GM18861 (cell line): ENCODE measurements at regions not wholly inside any gene's neighbourhood (a gene's known extent, or its start where the extent isn't known, plus 50 kb on each side); places are given as distances from the start of the nearest gene placed in this dataset.
"Not testable (repeated sequence)": the region's sequence is repeated elsewhere in the genome, so short reads cannot be mapped to it uniquely, and the experiment has no call there.

Source experiments
- ATAC-seq: cut with Tn5 transposase; IDR thresholded peaks from one replicate; pipeline ENCODE4 v1.9.1; 2021; ENCODE audit not compliant: unreplicated experiment

DNA sequence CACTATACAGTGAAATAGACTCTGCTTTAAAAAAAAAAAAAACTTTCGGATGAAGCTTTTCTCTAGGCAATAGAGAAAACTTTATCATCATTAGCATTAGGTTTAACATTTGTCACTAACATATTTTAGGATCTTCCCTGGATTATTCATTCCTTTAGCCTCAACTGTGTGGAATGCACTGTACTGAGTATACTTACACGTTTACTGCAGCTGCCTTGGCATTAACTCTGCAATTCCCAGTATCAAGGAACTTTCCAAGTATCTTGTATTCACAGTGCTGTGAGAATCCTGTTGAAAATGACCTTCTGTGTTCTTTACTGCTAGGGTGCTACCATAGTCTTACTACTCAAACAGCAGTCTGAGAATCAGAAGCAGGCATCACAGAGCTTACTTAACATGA is 328.2 kb upstream of the COL3A1 start:
- no peak for ATAC-seq

DNA sequence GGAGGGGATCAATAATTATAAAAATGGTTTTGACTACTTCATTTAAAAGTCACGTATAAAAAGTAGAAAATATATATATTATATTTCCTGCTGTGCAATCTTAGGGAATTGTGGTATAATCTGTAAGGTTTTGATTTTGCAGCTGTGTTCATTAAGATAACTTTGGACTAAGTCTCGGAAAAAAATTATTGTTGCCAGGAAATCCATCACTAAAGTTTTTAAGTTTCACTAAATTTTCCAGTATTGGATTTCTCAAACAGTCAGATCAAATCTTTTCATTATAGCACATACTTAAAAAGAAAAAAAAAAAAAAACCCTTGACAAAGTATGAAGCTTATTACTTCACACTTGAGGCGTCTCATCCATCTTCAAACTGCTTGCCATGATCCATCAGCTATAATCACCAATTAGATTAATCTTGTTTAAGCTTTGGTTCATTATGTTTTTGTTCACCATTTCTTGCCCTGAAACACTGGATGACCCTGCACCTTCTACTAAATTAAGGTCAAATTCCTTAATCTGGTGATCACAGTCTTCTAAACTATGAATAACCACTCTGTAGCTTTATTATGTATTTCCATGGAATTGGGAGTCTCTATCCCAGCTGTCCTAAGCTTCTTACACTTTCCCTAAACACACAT is 326.6 kb upstream of the COL3A1 start:
- ATAC-seq = no peak

DNA sequence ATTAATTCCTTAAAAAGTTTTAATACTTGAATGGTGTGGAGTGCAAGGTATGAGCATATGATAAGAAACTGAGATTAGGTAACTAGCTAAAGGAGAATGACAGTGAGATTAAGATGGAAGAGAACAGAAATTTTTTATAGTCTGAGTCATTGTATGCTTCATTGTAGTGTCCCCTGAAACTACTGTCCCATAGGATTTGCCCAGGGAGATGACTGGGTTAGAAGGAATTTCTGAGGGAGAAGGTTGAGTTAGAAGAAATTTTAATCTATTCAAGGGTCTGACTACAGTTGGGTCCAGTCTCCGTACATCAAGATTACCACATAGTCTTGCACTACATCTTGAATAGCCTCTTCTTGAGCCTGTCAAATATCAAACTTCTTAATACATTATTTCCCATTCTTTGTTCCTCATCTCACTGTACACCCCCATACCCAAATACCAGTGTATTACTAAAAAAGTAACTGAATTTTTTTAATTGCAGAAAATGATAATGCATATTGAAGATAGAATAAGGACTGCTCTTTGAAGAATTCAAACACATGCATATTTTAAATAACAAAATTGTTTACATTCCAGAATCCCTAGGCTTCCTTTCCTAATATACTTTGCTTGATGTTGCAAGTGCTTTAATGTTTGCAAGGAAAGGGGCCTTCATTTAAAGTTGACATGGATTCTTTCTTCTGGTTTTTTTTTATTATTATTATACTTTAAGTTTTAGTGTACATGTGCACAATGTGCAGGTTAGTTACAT is 314.3 kb upstream of the COL3A1 start:
- no peak for ATAC-seq

DNA sequence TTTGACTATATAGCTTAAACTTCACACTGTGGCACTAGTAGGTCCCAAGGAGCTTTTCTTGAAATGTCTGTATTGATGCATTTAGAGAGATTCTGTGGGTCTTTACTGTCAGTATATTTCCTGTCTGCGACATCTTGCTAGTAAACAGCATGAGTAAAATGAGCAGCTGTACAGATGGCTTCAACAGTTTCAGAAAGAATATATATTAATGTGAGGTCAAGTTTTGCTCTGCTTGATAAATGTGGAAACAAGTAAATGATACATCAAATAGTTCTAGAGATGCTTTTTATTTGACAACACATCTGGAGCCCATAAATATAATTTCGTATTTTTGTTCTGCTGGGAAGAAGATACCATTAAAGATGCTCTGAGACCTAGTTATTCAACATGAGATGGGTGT is 310.9 kb upstream of the COL3A1 start:
- ATAC-seq = no peak

DNA sequence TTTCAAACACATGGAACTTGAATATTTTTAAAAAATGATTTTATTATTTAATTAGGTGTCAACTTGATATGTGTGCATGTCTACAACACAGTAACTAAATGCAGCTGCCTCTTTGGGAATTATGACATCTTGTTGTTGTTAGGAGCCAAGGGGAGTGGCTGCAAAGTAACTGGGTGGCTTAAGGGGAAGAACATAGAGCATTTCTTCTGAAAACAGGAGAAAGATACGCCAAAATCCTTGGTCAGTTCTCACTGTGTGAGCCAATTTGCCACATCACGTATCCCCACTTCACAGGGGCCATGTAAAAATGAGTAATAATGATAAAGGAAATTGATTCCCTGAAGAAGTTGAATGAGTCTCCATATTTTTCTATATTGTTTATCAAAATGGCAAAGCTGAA is 309.8 kb upstream of the COL3A1 start:
- no peak for ATAC-seq

DNA sequence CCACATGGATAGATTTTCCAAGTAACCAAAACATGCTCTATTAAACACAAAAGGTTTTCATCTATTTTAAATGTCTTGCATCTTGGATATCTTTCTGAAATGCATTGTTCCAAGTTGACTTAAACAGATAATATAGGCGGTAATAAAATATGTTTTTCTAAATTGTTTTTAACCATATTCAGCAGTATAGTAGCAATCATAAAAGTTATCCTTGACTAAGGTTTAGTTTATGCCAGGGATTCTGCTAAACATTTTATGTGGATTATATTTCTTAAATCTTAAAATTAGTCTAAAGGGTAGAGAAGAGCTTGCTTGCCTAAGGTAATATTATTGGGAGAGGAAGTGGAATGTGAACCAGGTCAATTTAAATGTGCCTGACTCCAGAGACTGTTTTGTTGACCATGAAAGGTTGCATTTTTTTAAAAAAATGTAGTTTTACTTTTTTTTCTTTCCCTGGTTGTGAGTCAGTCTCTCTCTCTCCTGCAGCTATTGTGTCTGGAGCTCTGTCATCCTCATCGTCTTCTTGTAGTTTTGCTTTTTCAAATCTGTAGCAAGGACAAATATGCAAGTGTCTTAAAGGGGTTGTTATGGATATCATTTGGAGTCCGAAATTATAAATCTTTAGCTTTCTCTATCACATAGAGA is 309.1 kb upstream of the COL3A1 start:
- ATAC-seq = no peak

DNA sequence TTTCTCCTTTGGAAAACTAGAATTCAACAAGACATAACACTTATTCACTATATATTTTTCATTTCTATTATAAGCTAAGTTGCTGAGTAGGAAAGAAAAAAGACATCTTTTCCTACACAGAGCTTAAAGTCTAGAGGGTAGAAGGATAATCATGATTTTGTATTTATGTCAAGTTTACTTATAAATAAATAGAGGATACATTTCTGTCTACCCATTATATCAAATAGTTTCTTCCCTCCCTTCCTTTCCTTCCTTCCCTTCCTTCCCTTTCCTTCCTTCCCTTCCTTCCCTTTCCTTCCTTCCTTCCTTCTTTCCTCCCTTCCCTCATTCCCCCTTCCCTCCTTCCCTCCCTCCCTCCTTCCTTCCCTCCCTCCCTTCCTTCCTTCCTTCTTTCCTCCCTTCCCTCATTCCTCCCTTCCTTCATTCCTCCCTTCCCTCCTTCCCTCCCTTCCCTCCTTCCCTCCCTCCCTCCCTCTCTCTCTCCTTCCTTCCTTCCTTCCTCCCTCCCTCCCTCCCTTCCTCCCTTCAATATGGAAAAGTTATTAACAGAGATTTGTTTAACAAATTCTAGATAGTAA is 308.4 kb upstream of the COL3A1 start:
- no peak for ATAC-seq

DNA sequence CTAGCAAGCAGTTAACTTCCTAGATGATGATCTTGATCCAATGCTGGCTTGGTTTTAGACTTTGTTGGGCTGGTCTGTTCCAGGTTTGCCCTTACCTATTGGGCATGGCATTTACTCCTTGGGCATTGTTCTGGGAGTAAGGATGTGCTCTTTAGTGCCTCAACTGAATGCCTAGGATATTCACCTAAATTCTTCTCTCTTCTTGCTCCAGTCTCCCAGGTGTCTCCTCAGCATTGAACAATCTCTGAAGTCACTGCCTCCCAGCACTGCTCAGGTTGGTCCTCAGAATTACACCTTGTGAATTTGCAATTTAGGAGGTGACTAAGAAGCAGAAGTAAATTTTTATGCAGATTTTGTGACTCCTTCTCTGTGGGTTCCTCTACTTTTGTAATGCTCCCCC is 307.7 kb upstream of the COL3A1 start:
- no peak for ATAC-seq

DNA sequence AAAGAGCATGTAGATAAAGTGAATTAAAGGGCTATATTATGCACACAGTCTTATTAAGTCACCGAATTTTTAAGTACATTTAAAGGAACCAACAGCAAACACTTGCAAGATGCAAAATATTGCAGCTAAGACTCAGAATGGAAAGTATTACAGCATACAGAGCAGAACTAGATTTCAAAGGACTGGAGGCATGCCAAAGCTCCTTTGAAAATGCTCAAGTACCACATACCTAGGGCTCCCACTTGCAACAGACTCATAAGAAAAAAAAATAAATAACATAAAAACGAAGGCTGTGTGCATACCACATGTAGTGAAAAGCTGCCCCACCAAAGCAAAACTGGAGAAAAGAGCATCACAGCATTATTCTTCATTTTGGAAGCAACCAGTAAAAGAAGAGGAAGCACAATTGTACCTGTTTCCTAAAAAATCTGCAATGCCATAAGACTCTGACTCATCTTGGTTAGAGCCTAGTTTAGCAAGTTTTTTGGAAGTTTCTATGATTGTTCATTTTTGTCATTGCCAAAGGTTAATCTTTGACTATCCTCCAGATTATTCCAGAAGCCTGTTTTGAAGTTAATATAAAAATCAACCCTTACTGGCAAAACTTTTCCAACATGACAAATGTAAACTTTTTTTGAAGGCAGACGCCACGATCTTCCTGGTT is 306.0 kb upstream of the COL3A1 start:
- no peak for ATAC-seq

DNA sequence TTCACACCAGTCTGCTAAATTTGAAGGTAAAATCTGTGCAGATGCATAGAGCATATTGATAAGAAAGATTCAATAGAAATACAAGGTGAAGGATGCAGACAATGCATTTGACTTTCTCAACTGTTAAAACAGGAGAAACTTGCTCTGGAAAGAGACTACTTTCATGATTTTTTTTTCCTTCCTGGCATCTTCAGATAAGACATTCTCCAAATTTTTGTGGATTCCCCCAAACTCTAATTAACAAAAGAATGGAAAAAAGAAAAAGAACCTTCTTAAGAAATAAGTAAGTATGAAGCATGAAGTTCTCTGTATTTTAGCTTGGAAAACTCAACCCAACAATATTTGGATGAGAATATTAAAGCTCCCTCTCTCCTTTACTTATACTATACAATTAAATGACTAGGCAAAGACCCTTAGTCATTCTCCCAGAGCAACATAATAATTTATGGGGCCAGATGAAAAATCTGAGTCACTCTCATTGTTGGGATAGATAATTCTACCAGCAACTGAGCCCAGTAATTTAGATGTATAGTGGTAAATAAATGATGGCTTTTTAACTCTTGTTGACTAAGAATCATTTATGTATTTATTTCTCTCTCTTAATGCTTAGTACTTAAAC is 298.7 kb upstream of the COL3A1 start:
- ATAC-seq = no peak

DNA sequence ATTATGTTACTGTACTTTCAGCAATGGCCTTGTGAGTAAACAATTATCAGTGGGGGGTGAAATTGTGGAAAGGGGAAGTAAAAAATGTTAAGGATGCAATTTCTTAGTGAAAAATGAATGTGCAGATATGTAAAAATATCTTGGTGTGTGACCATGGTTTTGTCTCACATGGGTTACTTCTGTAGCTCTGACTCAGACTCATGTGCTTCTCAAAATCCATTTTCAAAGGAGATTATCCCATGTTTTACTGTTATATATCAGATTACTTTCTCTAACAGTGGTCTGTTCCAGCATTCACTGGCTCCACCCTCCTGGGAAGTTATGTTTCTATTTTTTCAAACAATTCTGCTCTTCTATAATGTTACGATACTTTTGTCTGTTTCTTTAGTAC is 298.2 kb upstream of the COL3A1 start:
- no peak for ATAC-seq

DNA sequence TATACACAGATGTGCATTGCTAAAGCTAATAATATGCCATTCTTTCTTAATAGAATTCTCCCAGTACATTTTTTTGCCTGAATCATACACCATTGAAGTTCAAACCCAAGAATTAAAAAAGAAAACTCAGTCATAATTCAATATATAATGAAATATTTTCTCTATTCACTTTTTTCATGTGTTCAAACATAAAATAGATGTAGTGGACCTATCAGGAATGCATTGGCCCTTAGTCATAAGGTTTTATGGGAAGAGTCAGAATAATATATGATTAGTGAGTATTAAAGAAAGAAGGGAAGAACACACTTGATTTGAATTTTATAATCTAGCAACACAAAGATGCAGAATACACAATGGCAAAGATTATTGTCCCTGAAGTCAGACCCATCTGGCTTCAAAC is 297.0 kb upstream of the COL3A1 start:
- ATAC-seq = no peak

DNA sequence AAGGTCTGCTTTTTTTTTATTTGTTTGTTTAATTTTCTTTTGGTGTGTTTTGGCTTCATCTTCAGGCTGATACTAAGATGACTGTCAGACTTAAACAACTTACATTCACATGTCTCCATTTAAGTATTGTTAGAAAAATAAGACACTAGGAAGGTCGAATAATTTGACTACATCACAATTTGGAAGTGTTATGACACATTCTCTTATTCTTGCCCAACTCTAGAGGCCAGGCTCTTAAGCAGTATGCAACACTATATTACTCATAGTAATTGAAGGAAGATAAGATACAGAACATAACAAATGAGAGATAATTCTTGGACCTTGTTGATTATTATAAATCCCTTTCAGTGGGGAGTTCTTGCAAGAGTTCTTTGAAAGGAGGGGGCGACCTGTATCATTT is 295.3 kb upstream of the COL3A1 start:
- ATAC-seq = no peak

DNA sequence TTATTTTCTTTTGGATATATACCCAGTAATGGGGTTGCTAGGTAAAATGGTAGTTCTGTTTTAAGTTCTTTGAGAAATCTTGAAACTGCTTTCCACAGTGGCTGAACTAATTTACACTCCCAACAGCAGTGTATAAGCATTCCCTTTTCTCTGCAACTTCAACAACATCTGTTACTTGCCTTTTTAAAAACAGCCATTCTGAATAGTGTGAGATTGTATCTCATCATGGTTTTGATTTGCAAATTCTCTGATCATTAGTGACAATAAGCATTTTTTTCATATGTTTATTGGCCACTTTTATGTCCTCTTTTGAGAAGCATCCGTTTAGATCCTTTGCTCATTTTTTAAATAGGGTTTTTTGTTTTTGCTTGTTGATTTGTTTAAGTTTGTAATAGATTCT is 291.3 kb upstream of the COL3A1 start:
- no peak for ATAC-seq

DNA sequence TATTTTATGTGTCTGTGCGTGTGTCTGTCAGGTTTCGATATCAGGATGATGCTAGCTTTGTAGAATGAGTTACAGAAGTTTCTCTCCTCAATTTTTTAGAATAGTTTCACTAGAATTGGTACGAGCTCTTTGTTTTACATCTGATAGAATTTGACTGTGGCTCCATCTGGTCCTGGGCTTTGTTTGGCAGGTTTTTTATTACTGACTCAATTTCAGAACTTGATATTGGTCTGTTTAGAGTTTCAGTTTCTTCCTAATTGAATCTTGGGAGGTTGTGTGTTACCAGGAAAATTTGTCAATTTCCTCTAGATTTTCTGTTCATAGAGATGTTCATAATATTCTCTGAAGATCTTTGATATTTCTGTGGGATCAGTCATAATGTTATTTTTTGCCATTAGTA is 289.4 kb upstream of the COL3A1 start:
- ATAC-seq = no peak

DNA sequence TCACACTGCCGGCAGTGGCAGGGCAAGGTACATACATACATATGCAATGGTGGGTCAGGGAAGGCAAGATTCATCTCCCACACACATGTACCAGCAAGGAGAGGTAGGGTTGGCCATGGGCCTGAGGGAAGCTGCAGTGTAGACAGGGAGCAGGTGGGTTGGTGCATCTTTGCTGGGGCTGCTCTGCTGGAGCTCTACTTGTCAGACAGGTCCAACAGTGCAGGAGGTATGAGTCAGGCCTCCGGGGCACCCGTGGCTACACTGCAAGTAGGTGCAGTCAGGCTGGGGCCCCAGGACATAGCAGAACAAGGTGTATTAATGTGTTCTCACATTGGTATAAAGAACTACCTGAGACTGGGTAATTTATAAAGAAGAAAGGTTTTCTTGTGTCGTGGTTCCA is 281.1 kb upstream of the COL3A1 start:
- ATAC-seq = no peak

DNA sequence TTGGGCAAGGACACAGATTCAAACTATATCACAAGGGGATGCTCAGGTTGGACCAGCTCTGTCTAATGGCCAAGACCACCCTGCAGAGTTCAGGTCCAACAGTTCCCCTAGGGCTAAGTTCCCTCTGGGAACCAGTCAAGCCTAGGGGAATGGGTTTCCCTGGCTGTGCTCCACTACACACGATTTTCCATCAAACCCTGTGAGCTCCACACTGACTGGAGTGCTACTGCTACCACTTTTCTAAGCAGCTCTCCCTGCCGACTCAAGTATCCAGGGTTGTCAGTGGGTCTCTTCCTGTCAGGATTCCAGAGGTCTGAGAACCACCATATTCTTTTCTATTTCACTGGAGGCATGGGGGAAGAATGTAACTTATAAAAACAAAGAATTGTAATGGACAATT is 280.4 kb upstream of the COL3A1 start:
- ATAC-seq = no peak

DNA sequence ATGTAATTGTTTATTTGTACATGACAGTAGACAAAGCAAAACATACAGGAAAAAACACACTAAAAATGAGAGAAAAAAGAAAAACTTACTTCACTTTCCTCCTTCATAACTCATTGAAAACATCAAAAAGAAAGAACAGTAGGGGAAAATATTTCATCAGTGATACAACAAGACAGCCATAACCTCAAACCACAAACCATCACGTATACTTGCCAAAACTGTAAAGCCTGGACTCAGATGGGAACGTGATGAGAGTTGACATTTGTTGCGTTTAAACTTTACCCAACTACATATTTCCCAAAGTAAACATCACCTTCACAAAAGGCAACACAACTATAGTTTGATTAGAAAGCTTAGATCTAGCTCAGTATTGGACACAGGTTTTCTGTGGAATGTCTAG is 278.2 kb upstream of the COL3A1 start:
- no peak for ATAC-seq

DNA sequence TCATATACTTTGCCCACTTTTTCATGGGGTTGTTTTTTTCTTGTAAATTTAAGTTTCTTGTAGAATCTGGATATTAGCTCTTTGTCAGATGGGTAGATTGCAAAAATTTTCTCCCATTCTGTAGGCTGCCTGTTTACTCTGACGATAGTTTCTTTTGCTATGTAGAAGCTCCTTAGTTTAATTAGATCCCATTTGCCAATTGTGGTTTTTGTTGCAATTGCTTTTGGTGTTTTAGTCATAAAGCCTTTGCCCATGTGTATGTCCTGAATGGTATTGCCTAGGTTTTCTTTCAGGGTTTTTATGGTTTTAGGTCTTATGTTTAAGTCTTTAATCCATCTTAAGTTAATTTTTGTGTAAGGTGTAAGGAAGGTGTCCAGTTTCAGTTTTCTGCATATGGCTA is 276.0 kb upstream of the COL3A1 start:
- ATAC-seq = not testable (repeated sequence)

DNA sequence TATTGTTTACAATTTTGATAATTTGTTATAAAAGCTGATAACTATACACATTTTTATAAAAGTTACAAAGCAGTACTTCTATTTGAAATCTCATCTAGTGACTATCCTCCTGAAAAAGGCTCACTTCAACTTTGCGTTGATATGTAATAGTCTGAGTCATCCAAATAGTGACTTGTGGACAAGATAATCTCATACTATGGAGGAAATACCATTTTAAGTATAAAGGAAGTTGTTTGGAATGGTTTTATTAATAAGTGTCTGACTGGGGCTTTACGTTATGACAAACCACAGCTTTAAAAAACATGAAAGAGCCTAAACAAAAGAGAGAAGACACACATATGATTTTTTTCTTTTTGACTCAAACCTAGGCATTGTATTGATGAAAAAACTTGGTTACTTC is 272.3 kb upstream of the COL3A1 start:
- ATAC-seq = peak; percentile 80

DNA sequence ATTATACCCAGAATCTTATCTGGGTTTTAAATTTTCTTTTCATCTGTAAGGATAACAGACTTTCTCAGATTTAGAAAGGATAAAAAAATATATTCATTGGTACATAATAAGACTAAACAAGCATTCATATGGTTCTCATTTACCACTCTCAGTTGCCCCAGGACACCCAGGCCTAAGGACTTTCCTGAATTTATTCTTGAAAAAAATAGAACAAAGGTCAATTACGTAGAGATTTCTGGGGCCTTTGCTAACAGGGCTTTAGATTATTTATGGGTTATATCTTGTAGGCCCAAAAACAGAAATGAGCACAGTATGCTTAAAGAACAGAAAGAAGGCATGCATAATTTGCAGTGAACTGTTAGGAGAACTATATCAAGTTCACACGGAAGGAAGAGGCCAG is 269.0 kb upstream of the COL3A1 start:
- no peak for ATAC-seq
